Fibroblast of lung (primary cell): ENCODE measurements at regions not wholly inside any gene's neighbourhood (a gene's known extent, or its start where the extent isn't known, plus 50 kb on each side); places are given as distances from the start of the nearest gene placed in this dataset.
A peak's percentile ranks its signal among the peaks of the same experiment; 100 is the strongest.

ENCODE experiments used
- DNase-seq, 2 donors: peaks; one replicate each; pipeline versions ENCODE4 v3.0.0 to v3.0.0-alpha.2; 2010; ENCODE audit warnings: low read depth in 2 of 2
- H2AFZ ChIP-seq: 2 replicates; pipeline ENCODE4 v1.5.1; 2012; ENCODE audit warnings: low read length, control low read depth, inconsistent platforms
- H3K27ac ChIP-seq: 2 replicates; pipeline ENCODE4 v1.5.1; 2011; ENCODE audit warnings: low read length, control low read depth; ENCODE audit not compliant: insufficient read depth
- H3K27me3 ChIP-seq: 2 replicates; pipeline ENCODE4 v1.5.1; 2011; ENCODE audit warnings: mild to moderate bottlenecking, low read length; ENCODE audit not compliant: control insufficient read depth, insufficient read depth
- H3K36me3 ChIP-seq: 2 replicates; pipeline ENCODE4 v1.5.1; 2011; ENCODE audit warnings: low read length; ENCODE audit not compliant: control insufficient read depth, insufficient read depth
- H3K4me1 ChIP-seq: 2 replicates; pipeline ENCODE4 v1.5.1; 2011; ENCODE audit warnings: low read length; ENCODE audit not compliant: control insufficient read depth, insufficient read depth; ENCODE audit errors: extremely low read depth
- H3K4me2 ChIP-seq: 2 replicates; pipeline ENCODE4 v1.5.1; 2011; ENCODE audit warnings: low read length, control low read depth; ENCODE audit not compliant: insufficient read depth; ENCODE audit errors: extremely low read depth
- H3K4me3 ChIP-seq, 4 experiments: fragments of 200-600 bp in 1 of 4; sonication (generic) in 1 of 4; replicated peaks in 1 of 4; 2 replicates each; pipeline ENCODE4 v1.5.1; 2011 to 2016; ENCODE audit warnings: low read length in 4 of 4, low read depth in 3 of 4, mild to moderate bottlenecking in 3 of 4, control low read depth in 2 of 4, inconsistent platforms in 1 of 4, mixed read lengths in 1 of 4; ENCODE audit not compliant: insufficient read depth in 1 of 4; ENCODE audit errors: control extremely low read depth in 1 of 4
- H3K79me2 ChIP-seq: 2 replicates; pipeline ENCODE4 v1.5.1; 2012; ENCODE audit warnings: mild to moderate bottlenecking, low read length, inconsistent platforms; ENCODE audit not compliant: control insufficient read depth, insufficient read depth
- H3K9ac ChIP-seq: 2 replicates; pipeline ENCODE4 v1.5.1; 2011; ENCODE audit warnings: mild to moderate bottlenecking, low read length, control low read depth; ENCODE audit not compliant: insufficient read depth
- H3K9me3 ChIP-seq: 2 replicates; pipeline ENCODE4 v1.5.1; 2012; ENCODE audit warnings: low read depth, low read length; ENCODE audit not compliant: control insufficient read depth, insufficient read depth
- H4K20me1 ChIP-seq: 2 replicates; pipeline ENCODE4 v1.5.1; 2011; ENCODE audit warnings: low read length; ENCODE audit not compliant: control insufficient read depth, insufficient read depth; ENCODE audit errors: extremely low read depth
- CTCF ChIP-seq, 2 donors: IDR thresholded peaks in 1 of 2; conservative IDR thresholded peaks in 1 of 2; 1 replicate in 1 of 2; 2 replicates in 1 of 2; pipeline ENCODE4 v1.5.1; 2011 to 2012; ENCODE audit warnings: low read length in 2 of 2, control low read depth in 1 of 2, inconsistent platforms in 1 of 2, low read depth in 1 of 2, mild to moderate bottlenecking in 1 of 2
- EZH2 ChIP-seq: IDR thresholded peaks from 2 replicates; pipeline ENCODE4 v1.5.1; 2012; ENCODE audit warnings: low read length, control low read depth, mild to moderate bottlenecking; ENCODE audit errors: missing control alignments

DNA sequence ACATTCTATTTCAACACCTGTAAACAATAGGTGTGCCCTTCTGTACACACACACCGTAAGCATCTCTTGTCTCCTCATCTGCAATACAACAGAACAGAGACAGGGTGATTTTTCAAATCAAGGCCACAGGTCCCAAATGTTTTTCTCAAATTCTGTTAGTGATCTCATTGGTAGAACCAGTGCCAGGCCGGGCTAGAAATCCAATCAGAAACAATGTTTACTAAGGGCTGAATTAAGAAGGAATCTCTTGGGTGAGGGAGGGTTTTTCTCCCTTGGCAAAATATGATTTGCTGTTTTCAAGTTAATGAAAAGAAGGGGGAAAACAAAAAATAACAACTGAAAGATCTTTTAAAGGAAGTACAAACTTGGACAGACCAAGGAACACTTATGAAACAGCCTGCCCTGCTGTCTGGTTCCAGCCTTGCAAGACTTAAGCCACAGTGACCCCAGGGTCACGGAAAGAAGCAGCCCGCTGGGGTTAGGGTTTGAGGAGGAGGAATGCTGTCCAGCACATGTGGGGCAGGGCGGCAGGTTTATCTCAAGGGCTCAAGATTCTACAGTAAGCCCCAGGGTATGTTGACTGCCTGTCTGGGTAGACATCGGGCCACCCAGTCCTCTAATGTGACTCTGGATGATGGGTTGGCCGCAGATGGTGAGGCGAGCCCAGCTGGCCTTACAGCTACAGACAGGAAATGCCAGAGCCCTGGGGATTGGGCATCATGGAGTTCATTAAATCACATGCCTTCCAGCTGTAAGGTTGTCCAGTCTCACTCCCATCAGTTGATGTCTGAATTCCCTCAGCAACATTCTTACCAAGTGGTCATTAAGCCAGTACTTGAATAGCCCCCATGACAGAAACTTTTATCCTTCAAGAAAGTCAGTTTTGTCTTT is 73.3 kb upstream of the SLC44A3 start:
- no peak overlapping the region for H3K9ac ChIP-seq
- H3K36me3 ChIP-seq, result no peaks in the 10 kb centered on the region
- TF ChIP-seq EZH2, result no peak
- TF ChIP-seq CTCF (conservative IDR thresholded peaks at IDR 0.05 in 1 of 2, IDR thresholded peaks at IDR 0.05 in 1 of 2; ENCODE audit: low read depth in 1 of 2, low read length in 2 of 2), result no peak
- peak in 1 of 2 donors; percentile 60 for DNase-seq
- H3K4me1 ChIP-seq, result peaks cover 3% of the 10 kb centered on the region
- no peaks in the 10 kb centered on the region for H3K9me3 ChIP-seq
- H3K27me3 ChIP-seq, result no peaks in the 10 kb centered on the region
- no peak overlapping the region for H2AFZ ChIP-seq
- no peaks in the 10 kb centered on the region for H4K20me1 ChIP-seq
- no peaks in the 10 kb centered on the region for H3K79me2 ChIP-seq
- no peak overlapping the region for H3K4me3 ChIP-seq
- no peak overlapping the region for H3K4me2 ChIP-seq
- H3K27ac ChIP-seq, result no peak overlapping the region

DNA sequence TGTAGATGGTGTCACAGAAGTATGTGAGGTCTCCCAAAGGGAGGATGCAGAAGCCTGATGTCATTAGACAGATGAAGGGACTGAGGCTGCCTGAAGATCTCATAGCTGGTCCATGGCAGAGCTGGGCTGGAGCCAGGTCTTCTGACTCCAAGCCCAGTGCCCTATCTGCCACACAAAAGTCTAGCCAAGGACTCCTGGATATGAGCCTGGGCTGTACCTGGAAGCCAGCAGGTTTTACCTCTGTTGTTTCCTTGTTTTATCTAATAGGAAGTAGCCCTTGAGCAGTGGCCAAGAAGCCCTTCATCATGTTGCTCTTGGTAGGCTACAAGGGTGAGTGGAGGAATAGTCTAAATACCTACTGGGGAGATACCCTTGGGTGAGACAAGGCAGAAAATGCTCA is 74.4 kb upstream of the SLC44A3 start:
- Histone ChIP-seq H3K4me1 (peaks cover 3% of the 10 kb centered on the region), H3K4me2 (no peak overlapping the region), H3K27ac (no peak overlapping the region), H3K36me3 (no peaks in the 10 kb centered on the region), H3K79me2 (no peaks in the 10 kb centered on the region), H3K9ac (no peak overlapping the region), H3K4me3 (no peak overlapping the region), H2AFZ (no peak overlapping the region), H4K20me1 (no peaks in the 10 kb centered on the region), H3K9me3 (no peaks in the 10 kb centered on the region), H3K27me3 (no peaks in the 10 kb centered on the region)
- no peak for DNase-seq
- no peak for TF ChIP-seq EZH2
- no peak for TF ChIP-seq CTCF (conservative IDR thresholded peaks at IDR 0.05 in 1 of 2, IDR thresholded peaks at IDR 0.05 in 1 of 2; ENCODE audit: low read depth in 1 of 2, low read length in 2 of 2)

- Histone ChIP-seq H3K27me3 (no peaks in the 10 kb centered on the region), H3K36me3 (no peaks in the 10 kb centered on the region), H3K4me3 (no peak overlapping the region), H3K27ac (no peak overlapping the region), H3K9ac (no peak overlapping the region), H3K79me2 (no peaks in the 10 kb centered on the region), H3K9me3 (no peaks in the 10 kb centered on the region), H3K4me1 (peaks cover 10% of the 10 kb centered on the region), H4K20me1 (no peaks in the 10 kb centered on the region), H3K4me2 (no peak overlapping the region), H2AFZ (no peak overlapping the region)
- peak; percentile 16 to 73 for DNase-seq
- TF ChIP-seq CTCF (conservative IDR thresholded peaks at IDR 0.05 in 1 of 2, IDR thresholded peaks at IDR 0.05 in 1 of 2; ENCODE audit: low read depth in 1 of 2, low read length in 2 of 2), result no peak
- TF ChIP-seq EZH2, result no peak
These were observed 76.3 kb upstream of the SLC44A3 start for GRCh38 chr1:94743862-94744261.
